Occipital lobe (tissue), 1 donor: ENCODE measurements at regions not wholly inside any gene's neighbourhood (a gene's known extent, or its start where the extent isn't known, plus 50 kb on each side); places are given as distances from the start of the nearest gene placed in this dataset.
"Not testable (repeated sequence)": the region's sequence is repeated elsewhere in the genome, so short reads cannot be mapped to it uniquely, and the experiment has no call there.

ENCODE experiments used
- DNase-seq: peaks from one replicate; lab custom pipeline; 2025; lab: John Stamatoyannopoulos, UW

DNA sequence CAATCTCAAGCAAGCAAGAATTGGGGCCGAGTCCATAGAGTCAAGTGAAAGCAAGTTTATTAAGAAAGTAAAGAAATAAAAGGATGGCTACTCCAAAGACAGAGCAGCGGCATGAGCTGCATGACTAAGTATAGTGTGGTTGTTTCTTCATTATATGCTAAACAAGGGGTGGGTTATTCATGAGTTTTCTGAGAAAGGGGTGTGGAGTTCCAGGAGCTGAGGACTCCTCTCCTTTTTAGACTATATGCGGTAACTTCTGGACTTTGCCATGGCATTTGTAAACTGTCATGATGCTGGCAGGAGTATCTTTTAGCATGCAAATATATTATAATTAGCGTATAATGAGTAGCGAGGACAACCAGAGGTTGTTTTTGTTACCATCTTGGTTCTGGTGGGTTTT is 819.9 kb downstream of the KCNJ2 start:
- no peak for DNase-seq

DNA sequence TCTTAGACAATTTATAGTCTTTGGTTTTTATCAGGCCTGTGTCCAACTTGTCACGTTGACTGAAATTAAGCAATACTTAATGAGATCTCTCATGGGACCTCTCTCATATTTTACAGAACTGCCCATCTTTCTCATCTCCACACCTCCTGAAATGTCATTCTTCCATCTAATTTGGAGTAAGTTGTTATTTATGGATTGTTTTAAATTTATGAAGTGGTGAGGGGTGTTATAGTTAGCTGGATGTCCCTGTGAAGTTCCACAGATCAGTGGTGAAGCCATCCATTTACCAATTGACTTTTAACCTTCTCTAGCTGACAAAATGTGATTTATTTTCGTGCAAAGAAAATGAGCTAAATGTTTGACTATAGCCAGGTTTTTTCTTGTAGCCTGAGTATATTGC is 824.9 kb downstream of the KCNJ2 start:
- no peak for DNase-seq

DNA sequence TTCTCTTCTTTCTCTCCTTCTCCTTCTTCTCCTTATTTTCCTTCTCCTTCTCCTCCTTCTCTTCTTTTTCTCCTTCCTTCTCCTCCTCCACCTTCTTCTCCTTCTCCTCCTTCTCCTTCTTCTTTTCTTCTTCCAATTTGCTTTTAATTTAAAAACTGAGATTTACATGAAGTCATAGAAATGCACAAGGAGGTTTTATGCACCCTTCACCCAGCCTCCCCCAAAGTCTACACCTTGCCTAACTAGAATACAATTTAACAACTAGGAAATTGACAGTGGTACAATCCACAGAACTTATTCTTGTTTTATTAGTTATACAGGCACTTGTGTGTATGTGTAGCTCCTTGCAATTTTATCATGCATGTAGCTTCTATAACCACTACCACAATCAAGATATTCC is 826.7 kb downstream of the KCNJ2 start:
- no peak for DNase-seq

DNA sequence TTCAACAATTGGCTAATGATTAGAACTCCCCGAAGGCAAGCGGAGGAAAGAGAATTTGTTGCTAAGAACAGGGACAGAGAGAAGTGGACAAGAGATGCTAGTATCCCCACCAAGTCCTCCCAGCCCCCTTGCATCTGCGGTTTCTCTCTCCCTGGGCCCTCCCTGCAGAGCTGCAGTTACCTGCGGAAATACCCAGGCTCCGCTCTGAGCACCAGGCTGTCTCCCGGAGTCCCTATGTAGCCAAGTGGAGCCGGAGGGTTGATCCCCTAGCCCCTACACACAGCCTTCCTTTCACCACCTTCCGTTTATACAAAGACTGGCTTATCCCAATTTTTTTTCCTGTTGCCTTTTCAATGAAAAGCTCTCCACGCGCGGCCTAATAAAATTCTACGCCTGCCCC is 834.4 kb downstream of the KCNJ2 start:
- no peak for DNase-seq

DNA sequence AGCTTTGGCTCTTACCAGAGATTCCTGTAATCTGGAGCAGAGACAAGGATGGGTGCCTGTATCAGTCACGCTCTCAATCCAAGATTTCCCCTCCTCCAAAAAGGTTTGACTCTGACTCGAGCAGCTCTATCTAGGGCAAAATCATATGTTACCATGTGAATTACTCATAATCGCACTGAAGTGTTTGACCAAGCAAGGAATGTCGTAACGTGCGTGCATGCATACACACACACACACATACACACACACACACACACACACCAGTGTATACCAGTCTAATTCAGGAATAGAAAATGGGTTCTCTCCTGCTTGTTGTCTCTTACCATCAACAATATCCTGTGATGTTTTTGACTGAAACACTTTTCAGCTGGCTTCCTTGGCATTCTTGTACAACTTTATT is 835.1 kb downstream of the KCNJ2 start:
- DNase-seq: no peak

DNA sequence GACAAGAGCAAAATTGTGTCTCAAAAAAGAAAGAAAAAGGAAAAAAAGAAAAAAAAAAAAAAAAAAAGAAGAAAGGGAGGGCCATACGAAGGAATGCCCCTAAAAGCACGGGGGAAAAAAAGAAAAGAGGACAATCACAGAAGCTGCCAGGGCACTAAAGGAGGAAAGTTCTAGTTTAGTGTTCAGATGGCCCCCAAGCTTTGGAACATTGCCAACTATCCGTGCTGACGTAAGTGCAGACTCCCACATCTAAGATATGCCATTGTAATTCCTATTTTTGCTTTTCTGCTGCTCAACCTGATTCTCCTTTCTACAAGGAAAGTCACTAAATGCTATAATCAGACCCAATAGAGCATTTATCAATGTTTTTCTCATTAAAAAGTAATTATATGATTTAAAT is 842.1 kb downstream of the KCNJ2 start:
- DNase-seq: no peak

DNA sequence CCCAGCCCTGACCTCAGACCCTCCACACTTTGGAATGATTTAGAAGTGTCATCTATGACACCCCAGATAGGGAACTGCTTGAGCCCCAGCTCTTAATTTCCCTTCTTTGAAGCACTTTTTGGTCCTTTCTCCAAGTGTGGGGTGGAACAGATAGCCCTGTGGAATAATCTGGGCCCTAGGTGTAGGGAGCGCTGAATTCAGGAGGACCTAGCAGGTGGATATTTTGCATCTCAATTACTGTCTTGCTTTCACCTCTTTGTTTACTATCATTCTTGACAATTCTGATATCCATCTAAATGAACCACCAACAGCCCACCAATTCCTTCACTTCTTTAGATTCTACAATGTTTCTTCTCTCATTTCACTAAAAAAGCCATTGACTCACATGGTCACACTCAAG is 850.4 kb downstream of the KCNJ2 start:
- no peak for DNase-seq

DNA sequence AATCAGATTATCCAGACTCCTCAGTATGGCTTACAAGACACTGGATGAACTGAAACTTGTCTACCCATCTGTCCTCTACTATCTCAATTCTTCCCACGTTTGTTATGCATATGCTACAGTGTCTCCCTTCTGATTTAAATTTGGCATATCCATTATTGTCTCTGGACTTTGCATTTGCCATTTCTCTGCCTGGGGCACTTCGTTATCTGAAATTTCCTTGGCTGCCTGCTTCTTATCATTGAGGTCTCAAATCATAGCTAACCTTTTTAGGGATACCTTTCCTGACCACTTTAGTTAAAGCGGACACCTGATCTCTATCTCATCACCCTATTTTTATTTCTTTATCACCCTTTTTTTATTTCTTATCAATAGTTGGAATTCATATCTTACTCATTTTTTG is 853.4 kb downstream of the KCNJ2 start:
- no peak for DNase-seq

DNA sequence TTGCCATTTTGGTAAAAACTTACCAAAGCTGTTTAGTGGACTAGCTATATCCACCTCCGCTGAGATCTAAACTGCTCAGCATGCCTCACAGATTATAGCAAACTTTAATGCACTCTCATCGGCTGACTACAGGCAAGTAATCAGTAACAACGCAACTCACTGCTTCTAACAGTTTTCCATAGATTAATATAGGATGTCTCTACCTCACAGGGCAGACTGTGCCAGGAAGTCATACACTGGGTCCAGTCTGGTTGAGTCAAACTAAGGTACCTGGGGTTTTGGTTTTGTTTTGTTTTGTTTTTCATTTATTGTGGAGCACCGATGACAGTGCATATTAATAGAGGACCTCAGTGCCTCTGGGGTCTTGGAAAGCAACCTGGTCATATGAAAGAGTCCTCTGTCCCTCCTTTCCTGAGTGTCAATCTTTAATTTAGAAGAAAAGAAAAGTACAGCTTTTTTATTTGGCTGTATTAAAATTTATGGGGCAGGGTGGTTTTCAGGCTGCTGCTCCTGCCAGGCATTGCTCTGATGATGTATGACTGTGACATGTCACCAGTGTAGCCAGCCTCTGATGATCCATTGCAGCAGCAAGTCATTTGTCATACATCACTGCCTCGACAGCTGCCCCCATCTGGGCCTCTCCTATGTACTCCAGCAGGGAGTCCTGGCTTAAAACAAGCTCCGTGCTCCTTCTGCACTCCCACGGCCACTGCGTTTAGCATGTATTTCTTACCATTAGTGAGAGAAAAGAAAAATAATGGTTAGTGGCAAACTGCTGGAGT is 854.1 kb downstream of the KCNJ2 start:
- DNase-seq: no peak

DNA sequence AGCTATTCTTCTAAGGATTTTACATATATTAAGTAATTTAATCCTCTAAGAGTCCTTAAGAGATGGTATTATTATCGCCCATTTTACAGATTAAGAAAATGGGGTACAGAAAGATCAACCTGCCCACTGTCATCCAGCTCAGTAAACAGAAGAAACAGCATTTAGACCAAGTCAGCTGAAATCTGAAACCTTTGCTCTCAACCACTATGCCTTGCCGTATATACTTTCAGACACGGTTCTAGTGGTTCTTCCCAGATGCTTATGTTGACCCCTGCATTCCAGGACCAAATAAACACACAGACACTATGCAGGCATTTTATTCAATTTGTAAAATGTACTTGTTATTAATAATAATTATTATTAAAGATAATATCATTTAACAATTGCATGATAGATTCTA is 854.8 kb downstream of the KCNJ2 start:
- DNase-seq: no peak

DNA sequence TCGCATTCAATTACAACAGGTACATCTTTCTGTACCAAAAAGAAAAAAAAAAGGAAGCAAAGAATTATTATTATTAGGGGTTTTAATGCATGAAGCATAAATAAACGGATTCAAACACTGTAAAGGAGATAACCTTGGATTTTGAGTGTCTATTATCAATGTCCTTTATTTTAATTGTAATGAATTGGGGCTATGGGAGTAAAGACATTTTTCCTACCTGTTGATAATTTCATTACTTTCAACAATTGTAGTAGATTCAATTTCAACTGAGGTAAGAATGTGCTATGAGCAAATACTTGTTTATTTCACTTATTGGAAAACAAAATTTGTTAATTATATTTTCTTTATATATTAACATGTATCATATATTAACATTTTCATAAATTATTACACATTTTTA is 855.6 kb downstream of the KCNJ2 start:
- no peak for DNase-seq

DNA sequence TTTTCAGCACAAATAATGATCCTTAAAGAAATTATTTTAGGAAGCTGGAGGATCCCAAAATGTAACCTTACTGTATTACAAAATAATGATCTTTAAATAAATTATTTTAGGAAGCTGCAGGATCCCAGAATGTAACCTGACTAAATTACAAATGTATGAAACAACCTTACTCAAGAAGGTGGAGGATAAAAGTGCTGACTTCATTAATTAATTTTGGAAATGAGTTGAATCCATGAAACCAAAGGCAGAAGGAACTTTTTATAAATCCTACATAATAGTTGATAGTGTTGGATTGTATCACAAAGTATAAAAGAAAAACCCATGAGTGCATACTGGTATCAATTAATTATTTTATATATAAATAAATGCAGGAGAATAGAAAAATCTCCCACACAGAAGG is 859.9 kb downstream of the KCNJ2 start:
- no peak for DNase-seq

DNA sequence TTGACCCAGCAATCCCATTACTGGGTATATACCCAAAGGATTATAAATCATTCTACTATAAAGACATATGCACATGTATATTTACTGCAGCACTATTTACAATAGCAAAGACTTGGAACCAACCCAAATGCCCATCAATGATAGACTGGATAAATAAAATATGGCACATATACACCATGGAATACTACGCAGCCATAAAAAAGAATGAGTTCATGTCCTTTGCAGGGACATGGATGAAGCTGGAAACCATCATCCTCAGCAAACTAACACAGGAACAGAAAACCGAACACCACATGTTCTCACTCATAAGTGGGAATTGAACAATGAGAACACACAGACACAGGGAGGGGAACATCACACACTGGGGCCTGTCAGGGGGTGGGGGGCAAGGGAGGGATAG is 862.0 kb downstream of the KCNJ2 start:
- DNase-seq: not testable (repeated sequence)

DNA sequence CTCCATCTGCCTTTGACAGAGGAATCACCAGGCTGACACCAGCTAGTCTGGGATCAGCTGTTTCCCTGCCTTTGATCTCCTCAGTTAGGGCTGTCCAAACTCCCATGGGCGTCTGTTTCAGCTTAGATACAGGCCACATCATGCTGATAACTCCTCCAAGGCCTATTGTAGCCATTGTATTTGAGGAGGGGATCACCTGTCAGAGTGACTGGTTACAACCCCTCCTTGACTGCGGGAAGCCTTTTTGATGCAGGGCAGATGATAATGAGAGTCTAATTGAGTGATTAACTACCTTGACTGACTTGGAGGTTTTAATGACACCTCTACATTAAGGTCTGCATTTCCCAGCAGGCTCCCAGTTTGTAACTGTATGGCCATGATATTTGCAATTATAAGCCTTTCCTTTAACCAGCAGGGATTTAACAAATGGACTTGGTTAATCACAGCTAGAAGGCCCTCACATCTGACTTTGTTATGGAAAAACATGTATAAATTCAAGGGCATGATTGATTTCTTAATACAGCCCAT is 863.5 kb downstream of the KCNJ2 start:
- DNase-seq: no peak

DNA sequence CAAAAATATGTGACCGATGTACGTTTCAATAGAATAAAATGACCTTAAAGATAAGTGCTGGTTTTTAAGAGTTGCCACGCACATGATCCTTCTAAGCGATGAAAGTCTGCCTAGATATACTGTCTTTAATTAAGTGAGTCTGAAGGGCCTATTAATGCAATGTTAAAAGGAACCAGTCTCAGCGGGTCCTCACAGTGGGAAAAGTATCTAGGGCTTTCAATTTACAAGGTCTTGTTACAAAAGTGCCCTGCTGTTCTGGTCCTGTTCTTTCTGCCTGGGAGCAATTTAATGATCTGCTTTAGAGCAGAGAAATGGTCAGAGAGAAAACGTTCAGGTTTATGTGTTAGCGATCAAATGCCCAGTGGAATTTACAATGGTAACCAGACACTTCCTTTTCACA is 864.0 kb downstream of the KCNJ2 start:
- DNase-seq: no peak

DNA sequence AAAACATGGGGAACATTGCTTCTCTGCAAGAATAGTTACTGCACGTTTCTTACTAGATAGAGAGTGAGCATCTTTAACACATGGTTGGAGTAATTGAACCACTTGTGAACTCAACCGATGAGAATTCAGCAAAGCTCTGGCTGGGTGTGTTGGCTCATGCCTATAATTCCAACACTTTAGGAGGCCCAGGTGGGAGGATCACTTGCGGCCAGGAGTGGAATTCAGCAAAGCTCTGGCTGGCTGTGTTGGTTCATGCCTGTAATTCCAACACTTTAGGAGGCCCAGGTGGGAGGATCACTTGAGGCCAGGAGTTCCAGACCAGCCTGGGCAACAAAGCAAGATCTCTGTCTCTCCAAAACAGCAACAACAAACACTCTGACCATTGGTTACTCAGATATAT is 865.9 kb downstream of the KCNJ2 start:
- no peak for DNase-seq

DNA sequence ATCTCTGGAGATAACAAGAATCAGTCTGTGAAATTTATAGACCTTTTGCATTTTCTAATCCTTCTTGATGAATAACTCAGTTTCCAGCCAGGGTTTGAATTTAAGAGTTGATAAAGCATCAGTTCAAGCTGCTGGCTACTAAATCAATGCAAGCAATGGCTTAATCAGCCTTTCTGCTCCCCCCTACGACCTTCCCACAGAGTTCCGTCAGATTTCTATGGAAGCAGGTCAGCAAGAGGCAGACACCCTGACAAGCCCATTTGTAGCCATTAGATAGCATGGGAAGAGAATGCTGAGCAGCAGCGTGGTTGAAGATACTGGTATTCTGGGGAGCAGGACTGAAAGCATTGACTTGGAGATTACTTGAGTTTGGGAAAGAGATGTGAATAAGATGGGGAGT is 868.1 kb downstream of the KCNJ2 start:
- DNase-seq: no peak

DNA sequence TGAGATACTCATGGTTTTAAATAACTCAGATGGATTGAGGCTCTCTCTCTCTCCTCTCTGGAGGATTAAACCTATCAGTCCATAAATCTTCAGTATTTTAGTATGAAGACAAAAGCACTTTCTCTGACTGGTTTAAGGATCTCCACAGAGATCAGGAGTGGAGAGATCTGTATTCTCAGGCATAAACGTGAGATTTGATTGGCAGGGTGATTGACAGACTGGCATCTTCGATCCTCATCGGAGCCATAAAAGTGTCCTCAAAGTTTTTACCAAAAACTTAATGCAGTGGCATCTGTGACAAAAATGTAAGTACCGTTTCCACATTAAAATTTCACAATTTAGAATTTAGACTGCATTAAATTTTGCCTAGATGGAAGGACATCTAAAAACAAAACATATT is 870.1 kb downstream of the KCNJ2 start:
- DNase-seq: no peak

DNA sequence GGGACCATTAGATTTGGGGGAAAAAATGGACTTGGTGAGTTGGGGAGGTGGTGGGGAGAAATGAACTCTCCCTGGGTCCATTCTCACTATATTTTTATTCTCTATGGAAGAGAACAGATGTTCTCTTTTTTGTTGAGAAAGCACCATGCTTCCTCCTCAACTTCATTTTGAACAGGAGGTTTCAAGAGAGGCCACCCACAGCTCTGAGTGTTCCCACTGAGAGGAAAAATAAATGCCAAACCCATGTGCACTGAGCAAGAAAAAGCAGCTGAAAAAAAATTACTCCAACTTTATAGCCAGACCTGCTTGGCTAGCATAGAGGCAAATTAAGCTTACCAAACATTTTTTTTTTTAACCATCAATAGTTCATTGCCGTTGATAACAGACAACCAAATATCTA is 883.6 kb downstream of the KCNJ2 start:
- no peak for DNase-seq

DNA sequence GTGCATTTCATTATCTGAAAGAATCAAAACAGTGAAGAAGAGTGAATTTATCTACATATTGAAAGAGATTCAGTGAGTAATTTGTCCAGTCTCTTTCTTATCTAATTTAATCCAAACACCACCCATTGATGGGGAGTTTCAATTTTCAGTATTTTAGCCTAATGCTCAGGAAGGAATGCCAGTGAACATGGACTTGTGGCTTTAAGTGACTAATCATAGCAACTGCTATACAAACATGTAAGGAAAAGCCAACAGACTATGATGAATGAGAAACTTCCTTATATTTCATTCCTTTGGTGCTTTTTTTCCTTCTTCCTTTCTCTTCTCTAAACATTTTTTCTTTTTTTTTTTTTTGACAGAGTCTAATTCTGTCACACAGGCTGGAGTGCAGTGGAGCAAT is 885.8 kb downstream of the KCNJ2 start:
- DNase-seq: no peak

DNA sequence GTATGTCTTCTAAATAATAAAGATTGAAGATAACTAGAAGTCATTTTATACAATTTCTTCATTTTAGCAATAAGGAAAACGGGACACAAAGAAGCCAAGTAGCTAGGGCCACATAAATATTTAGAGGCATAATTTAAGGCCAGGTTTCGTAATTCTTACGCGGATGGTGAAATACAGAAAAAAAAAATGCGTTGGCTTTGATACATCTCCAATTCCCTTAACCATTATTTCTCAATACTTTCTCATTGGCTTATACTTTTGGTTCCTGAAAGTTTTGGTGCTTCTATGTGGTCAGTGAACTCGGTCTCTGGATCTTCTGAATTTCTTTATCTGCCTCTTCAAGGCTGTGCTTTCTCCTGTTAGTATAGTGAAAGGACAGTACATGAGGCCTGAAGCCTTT is 888.1 kb downstream of the KCNJ2 start:
- DNase-seq: no peak

DNA sequence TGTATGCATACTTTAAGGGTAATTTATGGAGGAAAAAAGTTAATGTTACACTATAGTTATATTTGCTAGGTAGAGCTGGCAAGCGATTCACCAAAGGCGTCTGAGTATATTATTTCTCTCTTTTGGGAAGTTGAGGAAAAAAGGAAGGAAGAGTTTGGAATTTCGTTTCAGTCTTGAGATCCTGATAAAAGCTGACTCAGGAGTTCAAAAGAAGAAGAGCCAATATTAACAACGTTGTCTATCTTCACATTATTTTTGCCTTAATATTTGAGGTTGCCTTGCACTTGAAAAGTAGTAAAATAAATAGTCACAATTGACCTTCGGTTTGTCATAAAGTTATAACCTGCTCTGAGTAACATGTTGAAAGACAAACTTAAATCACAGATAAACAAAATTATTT is 888.6 kb downstream of the KCNJ2 start:
- no peak for DNase-seq

DNA sequence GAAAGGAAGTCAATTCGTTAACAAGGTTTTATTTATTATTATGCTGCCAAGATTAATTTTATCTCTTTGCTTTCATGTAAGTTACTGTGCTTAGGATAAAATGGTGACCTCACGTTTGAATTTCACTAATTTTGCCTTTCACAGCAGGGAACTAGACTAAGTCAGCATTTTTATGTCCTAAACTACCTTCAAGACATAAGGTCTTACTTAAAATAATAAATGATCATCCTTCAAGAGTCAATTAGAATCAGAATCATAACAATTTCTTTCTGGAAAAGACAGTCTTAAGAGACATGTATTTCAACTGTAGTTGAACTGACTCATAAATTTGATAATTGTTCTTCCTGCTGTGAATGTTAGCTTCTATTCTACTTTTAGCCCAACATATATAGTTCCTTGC is 893.8 kb downstream of the KCNJ2 start:
- DNase-seq: no peak

DNA sequence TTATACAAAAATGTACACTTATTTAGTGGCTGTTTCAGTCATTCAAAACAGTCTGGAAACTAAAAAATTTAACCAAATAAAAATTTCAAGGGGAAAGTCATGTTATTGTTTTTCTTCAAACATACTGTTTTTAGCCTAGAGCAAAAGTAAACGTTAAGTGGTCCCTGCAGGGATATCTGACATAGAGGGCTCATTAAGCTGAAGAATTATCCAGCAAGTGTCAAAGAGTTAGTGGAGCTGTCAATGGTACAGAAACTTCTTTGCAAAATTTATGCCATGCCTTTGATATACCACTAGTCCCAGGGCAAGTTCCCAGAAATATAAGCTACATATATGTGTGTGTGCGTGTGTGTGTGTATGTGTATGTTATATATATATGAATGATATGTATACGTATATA is 894.2 kb downstream of the KCNJ2 start:
- no peak for DNase-seq
